ENCODE measurements at regions not wholly inside any gene's neighbourhood (a gene's known extent, or its start where the extent isn't known, plus 50 kb on each side); places are given as distances from the start of the nearest gene placed in this dataset.

DNA sequence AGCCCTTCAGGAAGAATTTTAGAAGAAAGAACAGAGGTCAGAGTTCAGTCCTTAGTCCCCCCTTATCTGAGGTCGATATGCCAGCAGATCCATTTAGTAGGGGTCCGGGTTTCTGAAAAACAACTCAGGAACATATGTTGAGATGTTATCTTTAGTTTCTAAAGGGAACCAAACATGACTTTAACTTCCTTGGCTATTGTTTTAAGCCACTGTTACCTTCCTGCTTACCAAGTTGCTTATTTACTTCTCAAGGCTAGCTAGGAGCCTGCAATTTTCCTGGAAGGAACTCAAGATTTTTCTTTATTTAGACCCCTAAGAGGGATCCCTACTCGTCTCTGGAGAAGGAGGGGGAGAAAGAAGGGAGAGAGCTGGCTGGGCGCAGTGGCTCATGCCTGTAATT, 54.3 kb downstream of the KCNC4 start:
- H3K9me3 ChIP-seq (ENCODE audit: low read length) = no peaks in the 10 kb centered on the region
- H3K27me3 ChIP-seq (ENCODE audit: low read length) = peaks cover 64% of the 10 kb centered on the region
- no TSS peak for BruUV-seq (replicated peaks)
- H3K4me1 ChIP-seq (ENCODE audit: insufficient read depth, low read length) = no peaks in the 10 kb centered on the region
- no peaks in the 10 kb centered on the region for H3K9me2 ChIP-seq (replicated peaks; ENCODE audit: low read length)
- H3K9ac ChIP-seq (ENCODE audit: low read length) = no peak overlapping the region
- TF ChIP-seq, protein P1, sequence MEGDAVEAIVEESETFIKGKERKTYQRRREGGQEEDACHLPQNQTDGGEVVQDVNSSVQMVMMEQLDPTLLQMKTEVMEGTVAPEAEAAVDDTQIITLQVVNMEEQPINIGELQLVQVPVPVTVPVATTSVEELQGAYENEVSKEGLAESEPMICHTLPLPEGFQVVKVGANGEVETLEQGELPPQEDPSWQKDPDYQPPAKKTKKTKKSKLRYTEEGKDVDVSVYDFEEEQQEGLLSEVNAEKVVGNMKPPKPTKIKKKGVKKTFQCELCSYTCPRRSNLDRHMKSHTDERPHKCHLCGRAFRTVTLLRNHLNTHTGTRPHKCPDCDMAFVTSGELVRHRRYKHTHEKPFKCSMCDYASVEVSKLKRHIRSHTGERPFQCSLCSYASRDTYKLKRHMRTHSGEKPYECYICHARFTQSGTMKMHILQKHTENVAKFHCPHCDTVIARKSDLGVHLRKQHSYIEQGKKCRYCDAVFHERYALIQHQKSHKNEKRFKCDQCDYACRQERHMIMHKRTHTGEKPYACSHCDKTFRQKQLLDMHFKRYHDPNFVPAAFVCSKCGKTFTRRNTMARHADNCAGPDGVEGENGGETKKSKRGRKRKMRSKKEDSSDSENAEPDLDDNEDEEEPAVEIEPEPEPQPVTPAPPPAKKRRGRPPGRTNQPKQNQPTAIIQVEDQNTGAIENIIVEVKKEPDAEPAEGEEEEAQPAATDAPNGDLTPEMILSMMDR (conservative IDR thresholded peaks at IDR 0.05; ENCODE audit: low read depth, low read length) = no peak
- TF ChIP-seq EZH2phosphoT487 (IDR thresholded peaks at IDR 0.05; ENCODE audit: borderline replicate concordance, low read length) (no peak), EZH2 (IDR thresholded peaks at IDR 0.05; ENCODE audit: low read length, unreplicated experiment) (no peak)
- no peaks in the 10 kb centered on the region for H3K79me2 ChIP-seq (ENCODE audit: low read length)
- H3K4me3 ChIP-seq (ENCODE audit: low read length) = no peak overlapping the region
- H3K36me3 ChIP-seq (ENCODE audit: low read depth, low read length) = no peaks in the 10 kb centered on the region
- intact Hi-C loops (cut with micrococcal nuclease) = no loop called here
- ChIA-PET POLR2A (ENCODE audit: unreplicated experiment) (no interaction called here), CTCF (no interaction called here)
- ATAC-seq = no peak
- H4K20me1 ChIP-seq (ENCODE audit: low read length) = no peaks in the 10 kb centered on the region
- H2AFZ ChIP-seq (ENCODE audit: low read length) = no peak overlapping the region
- H3K27ac ChIP-seq (ENCODE audit: low read length) = no peak overlapping the region
- H3F3A ChIP-seq (ENCODE audit: low read length, unreplicated experiment) = no peaks in the 10 kb centered on the region
- H3K4me2 ChIP-seq (ENCODE audit: low read length) = no peak overlapping the region
- DNase-seq = no peak

- no peak overlapping the region for H3K4me2 ChIP-seq (ENCODE audit: low read length)
- TF ChIP-seq EZH2phosphoT487 (IDR thresholded peaks at IDR 0.05; ENCODE audit: borderline replicate concordance, low read length) (no peak), EZH2 (IDR thresholded peaks at IDR 0.05; ENCODE audit: low read length, unreplicated experiment) (no peak)
- TF ChIP-seq, protein P1 (conservative IDR thresholded peaks at IDR 0.05; ENCODE audit: low read depth, low read length) = no peak
- intact Hi-C loops (cut with micrococcal nuclease) = no loop called here
- no peaks in the 10 kb centered on the region for H3K36me3 ChIP-seq (ENCODE audit: low read depth, low read length)
- no peak overlapping the region for H3K27ac ChIP-seq (ENCODE audit: low read length)
- no peaks in the 10 kb centered on the region for H3K4me1 ChIP-seq (ENCODE audit: insufficient read depth, low read length)
- H2AFZ ChIP-seq (ENCODE audit: low read length) = no peak overlapping the region
- ChIA-PET POLR2A (ENCODE audit: unreplicated experiment) (no interaction called here), CTCF (no interaction called here)
- no peaks in the 10 kb centered on the region for H3K9me3 ChIP-seq (ENCODE audit: low read length)
- no peak overlapping the region for H3K9ac ChIP-seq (ENCODE audit: low read length)
- no peak overlapping the region for H3K4me3 ChIP-seq (ENCODE audit: low read length)
- ATAC-seq = no peak
- no peak for DNase-seq
- no peaks in the 10 kb centered on the region for H3K79me2 ChIP-seq (ENCODE audit: low read length)
- H4K20me1 ChIP-seq (ENCODE audit: low read length) = no peaks in the 10 kb centered on the region
- peaks cover 72% of the 10 kb centered on the region for H3K27me3 ChIP-seq (ENCODE audit: low read length)
- H3F3A ChIP-seq (ENCODE audit: low read length, unreplicated experiment) = no peaks in the 10 kb centered on the region
- H3K9me2 ChIP-seq (replicated peaks; ENCODE audit: low read length) = no peaks in the 10 kb centered on the region
- BruUV-seq (replicated peaks) = no TSS peak
Observed at GRCh38 chr1:110265186-110265585, 55.1 kb downstream of the KCNC4 start.

DNA sequence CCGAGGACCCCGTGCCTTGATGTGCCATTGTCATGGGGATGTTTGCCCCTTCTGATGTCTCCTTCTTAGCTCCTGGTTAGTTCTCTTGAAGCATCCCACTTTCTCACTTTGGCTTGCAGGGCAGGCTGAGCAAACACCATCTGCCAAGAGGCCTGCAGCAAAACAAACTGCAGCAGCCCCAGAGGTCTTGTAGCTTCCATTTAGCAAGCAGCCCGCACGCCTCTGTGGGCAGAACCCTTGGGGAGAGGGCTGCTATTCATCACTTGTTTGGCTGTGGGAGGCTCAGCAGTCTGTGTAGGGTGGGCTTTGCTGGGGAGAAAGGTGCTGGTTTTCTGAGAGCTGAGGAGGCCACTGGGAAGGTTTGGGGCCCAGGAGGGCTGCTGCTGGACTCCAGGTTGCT, 56.7 kb downstream of the KCNC4 start:
- no peak overlapping the region for H3K9ac ChIP-seq (ENCODE audit: low read length)
- no peaks in the 10 kb centered on the region for H3K36me3 ChIP-seq (ENCODE audit: low read depth, low read length)
- no peaks in the 10 kb centered on the region for H3K4me1 ChIP-seq (ENCODE audit: insufficient read depth, low read length)
- no peak overlapping the region for H3K4me3 ChIP-seq (ENCODE audit: low read length)
- no peaks in the 10 kb centered on the region for H4K20me1 ChIP-seq (ENCODE audit: low read length)
- peaks cover 79% of the 10 kb centered on the region for H3K27me3 ChIP-seq (ENCODE audit: low read length)
- DNase-seq (no peak), ATAC-seq (no peak)
- no peaks in the 10 kb centered on the region for H3K9me2 ChIP-seq (replicated peaks; ENCODE audit: low read length)
- no peaks in the 10 kb centered on the region for H3F3A ChIP-seq (ENCODE audit: low read length, unreplicated experiment)
- H3K79me2 ChIP-seq (ENCODE audit: low read length) = no peaks in the 10 kb centered on the region
- H3K27ac ChIP-seq (ENCODE audit: low read length) = no peak overlapping the region
- no peak overlapping the region for H3K4me2 ChIP-seq (ENCODE audit: low read length)
- H2AFZ ChIP-seq (ENCODE audit: low read length) = no peak overlapping the region
- H3K9me3 ChIP-seq (ENCODE audit: low read length) = no peaks in the 10 kb centered on the region
- ChIA-PET CTCF (no interaction called here), POLR2A (ENCODE audit: unreplicated experiment) (no interaction called here)
- no peak for TF ChIP-seq EZH2 (IDR thresholded peaks at IDR 0.05; ENCODE audit: low read length, unreplicated experiment)
- TF ChIP-seq, protein P1 (conservative IDR thresholded peaks at IDR 0.05; ENCODE audit: low read depth, low read length) = no peak
- no peak for TF ChIP-seq EZH2phosphoT487 (IDR thresholded peaks at IDR 0.05; ENCODE audit: borderline replicate concordance, low read length)
- BruUV-seq (replicated peaks) = no TSS peak
- intact Hi-C loops (cut with micrococcal nuclease) = no loop called here
